HEK293 (cell line): ENCODE measurements at regions not wholly inside any gene's neighbourhood (a gene's known extent, or its start where the extent isn't known, plus 50 kb on each side); places are given as distances from the start of the nearest gene placed in this dataset.

ENCODE experiments used
- YY1 ChIP-seq: fragments of 450-650 bp; formaldehyde crosslinking; IDR thresholded peaks from 2 replicates; pipeline ENCODE4 v1.5.1; 2018; ENCODE audit warnings: missing biosample characterization, missing genetic modification characterization
- ZEB2 ChIP-seq: fragments of 450-650 bp; formaldehyde crosslinking; IDR thresholded peaks from 2 replicates; pipeline ENCODE4 v1.5.1; 2016; ENCODE audit warnings: missing biosample characterization, missing genetic modification characterization
- ZNF335 ChIP-seq: fragments of 450-650 bp; formaldehyde crosslinking; conservative IDR thresholded peaks from 2 replicates; pipeline ENCODE4 v1.5.1; 2016; ENCODE audit warnings: missing biosample characterization, missing genetic modification characterization
- ZNF510 ChIP-seq: fragments of 450-650 bp; formaldehyde crosslinking; IDR thresholded peaks from 2 replicates; pipeline ENCODE4 v1.5.1; 2018; ENCODE audit warnings: mild to moderate bottlenecking, missing genetic modification characterization, missing biosample characterization; ENCODE audit not compliant: insufficient replicate concordance
- ZNF623 ChIP-seq: fragments of 450-650 bp; formaldehyde crosslinking; IDR thresholded peaks from 2 replicates; pipeline ENCODE4 v1.5.1; 2016; ENCODE audit warnings: missing biosample characterization, missing genetic modification characterization
- TF ChIP-seq, protein P1 (sequence below): fragments of 450-650 bp; formaldehyde crosslinking; IDR thresholded peaks from 2 replicates; pipeline ENCODE4 v1.5.1; 2016; ENCODE audit warnings: missing biosample characterization, missing genetic modification characterization

DNA sequence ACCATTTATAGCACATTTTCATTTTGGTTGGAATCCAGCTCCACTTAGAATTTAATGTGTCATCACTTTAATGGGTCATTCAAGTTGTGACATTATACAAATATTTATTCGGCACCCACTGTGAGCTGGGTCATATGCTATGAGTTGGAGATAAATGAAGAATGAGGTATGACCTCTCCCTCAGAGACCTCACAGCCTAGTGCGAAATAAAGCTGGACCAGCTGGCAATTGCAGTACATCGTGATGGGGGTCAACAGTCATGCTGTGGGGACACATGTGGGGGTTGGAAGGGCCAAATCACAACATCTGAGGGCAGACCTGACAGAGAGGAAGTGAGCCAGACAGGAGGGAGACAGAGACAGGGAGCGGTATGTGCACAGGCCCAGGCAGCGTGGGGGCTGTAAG lies 175.4 kb downstream of the MAIP1 start:
- TF ChIP-seq ZNF623 (tag by site-specific recombination), result no peak
- TF ChIP-seq ZNF335 (tag by site-specific recombination), result no peak
- TF ChIP-seq, protein P1, sequence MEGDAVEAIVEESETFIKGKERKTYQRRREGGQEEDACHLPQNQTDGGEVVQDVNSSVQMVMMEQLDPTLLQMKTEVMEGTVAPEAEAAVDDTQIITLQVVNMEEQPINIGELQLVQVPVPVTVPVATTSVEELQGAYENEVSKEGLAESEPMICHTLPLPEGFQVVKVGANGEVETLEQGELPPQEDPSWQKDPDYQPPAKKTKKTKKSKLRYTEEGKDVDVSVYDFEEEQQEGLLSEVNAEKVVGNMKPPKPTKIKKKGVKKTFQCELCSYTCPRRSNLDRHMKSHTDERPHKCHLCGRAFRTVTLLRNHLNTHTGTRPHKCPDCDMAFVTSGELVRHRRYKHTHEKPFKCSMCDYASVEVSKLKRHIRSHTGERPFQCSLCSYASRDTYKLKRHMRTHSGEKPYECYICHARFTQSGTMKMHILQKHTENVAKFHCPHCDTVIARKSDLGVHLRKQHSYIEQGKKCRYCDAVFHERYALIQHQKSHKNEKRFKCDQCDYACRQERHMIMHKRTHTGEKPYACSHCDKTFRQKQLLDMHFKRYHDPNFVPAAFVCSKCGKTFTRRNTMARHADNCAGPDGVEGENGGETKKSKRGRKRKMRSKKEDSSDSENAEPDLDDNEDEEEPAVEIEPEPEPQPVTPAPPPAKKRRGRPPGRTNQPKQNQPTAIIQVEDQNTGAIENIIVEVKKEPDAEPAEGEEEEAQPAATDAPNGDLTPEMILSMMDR (tag by site-specific recombination), result no peak
- TF ChIP-seq ZNF510 (tag by site-specific recombination), result no peak
- no peak for TF ChIP-seq YY1 (tag by site-specific recombination)
- TF ChIP-seq ZEB2 (tag by site-specific recombination), result no peak; the same call in 1 of the 2 replicates
